ENCODE measurements at regions not wholly inside any gene's neighbourhood (a gene's known extent, or its start where the extent isn't known, plus 50 kb on each side); places are given as distances from the start of the nearest gene placed in this dataset.

- H3K36me3 ChIP-seq (ENCODE audit: control insufficient read depth in 4 of 4, insufficient read depth in 3 of 4, low read depth in 1 of 4, low read length in 3 of 4) = no peaks in the 10 kb centered on the region
- peaks cover 0 to 9% (median under 1%) of the 10 kb centered on the region in 4 donors for H3K9me3 ChIP-seq (ENCODE audit: control insufficient read depth in 4 of 4, low read length in 3 of 4)
- no peak for DNase-seq (ENCODE audit: low spot score)
- 40% methylated on average over 2 of the region's 2 CpGs for WGBS
- no peaks in the 10 kb centered on the region for H3K4me1 ChIP-seq (ENCODE audit: control insufficient read depth in 4 of 4, insufficient read depth in 4 of 4, low read length in 3 of 4)
- no peak for TF ChIP-seq JUND (IDR thresholded peaks at IDR 0.05)
- no peak for TF ChIP-seq RXRA (IDR thresholded peaks at IDR 0.05)
- no peak overlapping the region for H3K9ac ChIP-seq (ENCODE audit: low read depth in 1 of 2, low read length in 2 of 2)
- H3K27me3 ChIP-seq (ENCODE audit: control insufficient read depth in 4 of 4, insufficient read depth in 4 of 4, low read length in 3 of 4) = no peaks in the 10 kb centered on the region
- H3K4me3 ChIP-seq (ENCODE audit: low read depth in 1 of 3, low read length in 3 of 3) = no peak overlapping the region
- no peak overlapping the region for H3K27ac ChIP-seq (ENCODE audit: low read depth in 1 of 2, low read length in 2 of 2)
Measured at GRCh38 chrX:67892401-67892800, 348.6 kb downstream of the AR start.

GRCh38 chrX:67893931-67894330, 350.1 kb downstream of the AR start:
- Histone ChIP-seq H3K27me3 (ENCODE audit: control insufficient read depth in 4 of 4, insufficient read depth in 4 of 4, low read length in 3 of 4) (no peaks in the 10 kb centered on the region), H3K9ac (ENCODE audit: low read depth in 1 of 2, low read length in 2 of 2) (no peak overlapping the region), H3K4me3 (ENCODE audit: low read depth in 1 of 3, low read length in 3 of 3) (no peak overlapping the region), H3K36me3 (ENCODE audit: control insufficient read depth in 4 of 4, insufficient read depth in 3 of 4, low read depth in 1 of 4, low read length in 3 of 4) (no peaks in the 10 kb centered on the region), H3K4me1 (ENCODE audit: control insufficient read depth in 4 of 4, insufficient read depth in 4 of 4, low read length in 3 of 4) (no peaks in the 10 kb centered on the region), H3K27ac (ENCODE audit: low read depth in 1 of 2, low read length in 2 of 2) (no peak overlapping the region), H3K9me3 (ENCODE audit: control insufficient read depth in 4 of 4, low read length in 3 of 4) (peaks cover 0 to 9% (median under 1%) of the 10 kb centered on the region in 4 donors)
- TF ChIP-seq JUND (IDR thresholded peaks at IDR 0.05) (no peak), RAD21 (IDR thresholded peaks at IDR 0.05) (no peak), EGR1 (IDR thresholded peaks at IDR 0.05; ENCODE audit: low read depth in 2 of 2) (no peak), GABPA (IDR thresholded peaks at IDR 0.05 in 1 of 2, conservative IDR thresholded peaks at IDR 0.05 in 1 of 2) (no peak), HNF4G (IDR thresholded peaks at IDR 0.05) (no peak)
- 92% methylated on average over 2 of the region's 2 CpGs for WGBS
- no peak for DNase-seq (ENCODE audit: low spot score)

GRCh38 chrX:67917421-67918010, 373.7 kb downstream of the AR start:
- H3K4me1 ChIP-seq (ENCODE audit: control insufficient read depth in 4 of 4, insufficient read depth in 4 of 4, low read length in 3 of 4) = no peaks in the 10 kb centered on the region
- no peaks in the 10 kb centered on the region for H3K9me3 ChIP-seq (ENCODE audit: control insufficient read depth in 4 of 4, low read length in 3 of 4)
- TF ChIP-seq RAD21 (IDR thresholded peaks at IDR 0.05) = no peak
- H3K27ac ChIP-seq (ENCODE audit: low read depth in 1 of 2, low read length in 2 of 2) = no peak overlapping the region
- 79% methylated on average over 2 of the region's 2 CpGs for WGBS
- no peak overlapping the region for H3K4me3 ChIP-seq (ENCODE audit: low read depth in 1 of 3, low read length in 3 of 3)
- H3K9ac ChIP-seq (ENCODE audit: low read depth in 1 of 2, low read length in 2 of 2) = no peak overlapping the region
- no peaks in the 10 kb centered on the region for H3K36me3 ChIP-seq (ENCODE audit: control insufficient read depth in 4 of 4, insufficient read depth in 3 of 4, low read depth in 1 of 4, low read length in 3 of 4)
- DNase-seq (ENCODE audit: low spot score) = no peak
- peaks cover 0 to 4% (median 0%) of the 10 kb centered on the region in 4 donors for H3K27me3 ChIP-seq (ENCODE audit: control insufficient read depth in 4 of 4, insufficient read depth in 4 of 4, low read length in 3 of 4)

GRCh38 chrX:67922966-67923365, 379.1 kb downstream of the AR start:
- DNase-seq (ENCODE audit: low spot score) = no peak
- Histone ChIP-seq H3K36me3 (ENCODE audit: control insufficient read depth in 4 of 4, insufficient read depth in 3 of 4, low read depth in 1 of 4, low read length in 3 of 4) (no peaks in the 10 kb centered on the region), H3K9me3 (ENCODE audit: control insufficient read depth in 4 of 4, low read length in 3 of 4) (no peaks in the 10 kb centered on the region), H3K4me1 (ENCODE audit: control insufficient read depth in 4 of 4, insufficient read depth in 4 of 4, low read length in 3 of 4) (no peaks in the 10 kb centered on the region), H3K27me3 (ENCODE audit: control insufficient read depth in 4 of 4, insufficient read depth in 4 of 4, low read length in 3 of 4) (peaks cover 0 to 8% (median 0%) of the 10 kb centered on the region in 4 donors), H3K9ac (ENCODE audit: low read depth in 1 of 2, low read length in 2 of 2) (no peak overlapping the region), H3K27ac (ENCODE audit: low read depth in 1 of 2, low read length in 2 of 2) (no peak overlapping the region), H3K4me3 (ENCODE audit: low read depth in 1 of 3, low read length in 3 of 3) (no peak overlapping the region)
- WGBS = 61% methylated on average over 2 of the region's 2 CpGs
- TF ChIP-seq FOXA2 (IDR thresholded peaks at IDR 0.05) = no peak
- TF ChIP-seq EGR1 (IDR thresholded peaks at IDR 0.05; ENCODE audit: low read depth in 2 of 2) = no peak
- TF ChIP-seq RXRA (IDR thresholded peaks at IDR 0.05) = no peak
- no peak for TF ChIP-seq ATF3 (IDR thresholded peaks at IDR 0.05)
- TF ChIP-seq YY1 (IDR thresholded peaks at IDR 0.05) = no peak
- TF ChIP-seq CTCF (IDR thresholded peaks at IDR 0.05; ENCODE audit: low read depth, low read length, missing input control) = no peak
- no peak for TF ChIP-seq HNF4A (conservative IDR thresholded peaks at IDR 0.05)
- no peak for TF ChIP-seq REST (IDR thresholded peaks at IDR 0.05)
- no peak for TF ChIP-seq GABPA (IDR thresholded peaks at IDR 0.05 in 1 of 2, conservative IDR thresholded peaks at IDR 0.05 in 1 of 2)
- no peak for TF ChIP-seq RAD21 (IDR thresholded peaks at IDR 0.05)
- no peak for TF ChIP-seq SP1 (IDR thresholded peaks at IDR 0.05)
- TF ChIP-seq JUND (IDR thresholded peaks at IDR 0.05) = no peak
- TF ChIP-seq NR2F2 (IDR thresholded peaks at IDR 0.05) = no peak
- no peak for TF ChIP-seq TAF1 (conservative IDR thresholded peaks at IDR 0.05)
- TF ChIP-seq HNF4G (IDR thresholded peaks at IDR 0.05) = no peak
- no peak for TF ChIP-seq ZBTB33 (IDR thresholded peaks at IDR 0.05)

Data from liver (tissue), 8 donors.